ENCODE measurements at regions not wholly inside any gene's neighbourhood (a gene's known extent, or its start where the extent isn't known, plus 50 kb on each side); places are given as distances from the start of the nearest gene placed in this dataset.

DNA sequence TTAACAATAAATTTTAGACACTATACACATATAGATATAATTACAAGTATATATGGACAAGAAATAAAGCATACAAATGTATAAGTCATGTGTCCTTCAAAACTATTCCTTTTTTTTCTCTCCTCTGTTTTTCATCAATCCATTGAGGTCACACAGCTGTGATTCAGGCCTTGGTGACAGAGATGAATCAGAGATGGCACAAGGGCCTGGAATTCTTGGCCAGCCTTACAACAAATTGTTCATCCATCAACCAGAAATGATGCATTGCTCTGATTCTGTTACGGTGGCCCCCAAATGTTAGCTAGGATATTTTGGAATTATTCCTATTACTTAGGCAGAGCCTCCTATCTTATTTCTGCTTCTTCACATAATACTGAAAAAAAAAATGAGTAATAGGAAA, 108.7 kb upstream of the MPDZ start:
- TF ChIP-seq, protein P1, sequence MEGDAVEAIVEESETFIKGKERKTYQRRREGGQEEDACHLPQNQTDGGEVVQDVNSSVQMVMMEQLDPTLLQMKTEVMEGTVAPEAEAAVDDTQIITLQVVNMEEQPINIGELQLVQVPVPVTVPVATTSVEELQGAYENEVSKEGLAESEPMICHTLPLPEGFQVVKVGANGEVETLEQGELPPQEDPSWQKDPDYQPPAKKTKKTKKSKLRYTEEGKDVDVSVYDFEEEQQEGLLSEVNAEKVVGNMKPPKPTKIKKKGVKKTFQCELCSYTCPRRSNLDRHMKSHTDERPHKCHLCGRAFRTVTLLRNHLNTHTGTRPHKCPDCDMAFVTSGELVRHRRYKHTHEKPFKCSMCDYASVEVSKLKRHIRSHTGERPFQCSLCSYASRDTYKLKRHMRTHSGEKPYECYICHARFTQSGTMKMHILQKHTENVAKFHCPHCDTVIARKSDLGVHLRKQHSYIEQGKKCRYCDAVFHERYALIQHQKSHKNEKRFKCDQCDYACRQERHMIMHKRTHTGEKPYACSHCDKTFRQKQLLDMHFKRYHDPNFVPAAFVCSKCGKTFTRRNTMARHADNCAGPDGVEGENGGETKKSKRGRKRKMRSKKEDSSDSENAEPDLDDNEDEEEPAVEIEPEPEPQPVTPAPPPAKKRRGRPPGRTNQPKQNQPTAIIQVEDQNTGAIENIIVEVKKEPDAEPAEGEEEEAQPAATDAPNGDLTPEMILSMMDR (IDR thresholded peaks at IDR 0.05; ENCODE audit: low read depth, low read length, poor library complexity, severe bottlenecking) = no peak
- TF ChIP-seq EZH2phosphoT487 (IDR thresholded peaks at IDR 0.05; ENCODE audit: borderline replicate concordance, low read length) = no peak

All from DOHH2 (cell line).